IMR-90 (cell line): ENCODE measurements at regions not wholly inside any gene's neighbourhood (a gene's known extent, or its start where the extent isn't known, plus 50 kb on each side); places are given as distances from the start of the nearest gene placed in this dataset.

Experiments used
- ATAC-seq: fragments of 200-7000 bp; cut with Tn5 transposase; 2 replicates; pipeline ENCODE4 v1.9.1; 2020; ENCODE audit warnings: low read depth, mild to moderate bottlenecking, moderate library complexity
- BruUV-seq: library from RNA; stranded (reverse); fragments of 400-500 nt; replicated peaks from 2 replicates; lab custom pipeline; 2021; lab: Mats Ljungman, UMichigan
- CTCF ChIA-PET: fragments of 300-600 bp; formaldehyde crosslinking; extraction: SDS; loops from one replicate; lab custom pipeline; 2021; ENCODE audit warnings: antibody characterized with exemption; lab: Yijun Ruan, JAX
- POLR2A ChIA-PET: fragments of 300-600 bp; sonication (Branson Sonifier 250); formaldehyde crosslinking; loops from one replicate; lab custom pipeline; 2022; ENCODE audit warnings: antibody characterized with exemption; ENCODE audit not compliant: unreplicated experiment; lab: Charles Lee
- DNase-seq: peaks from one replicate; pipeline ENCODE4 v3.0.0; 2013
- H2AFZ ChIP-seq: replicated peaks from 2 replicates; pipeline ENCODE3; 2013; ENCODE audit warnings: low read length, mild to moderate bottlenecking; ENCODE audit not compliant: poor library complexity
- H2AK5ac ChIP-seq: 2 replicates; pipeline ENCODE4 v1.6.1; 2013; ENCODE audit warnings: low read depth, low read length, inconsistent platforms
- H2AK9ac ChIP-seq: replicated peaks from 2 replicates; pipeline ENCODE3; 2013; ENCODE audit warnings: mild to moderate bottlenecking, low read depth, low read length, moderate library complexity; ENCODE audit not compliant: poor library complexity
- H2BK120ac ChIP-seq: 2 replicates; pipeline ENCODE4 v1.6.1; 2013; ENCODE audit warnings: low read depth, low read length, inconsistent platforms
- H2BK15ac ChIP-seq: 3 replicates; pipeline ENCODE4 v1.6.1; 2013; ENCODE audit warnings: low read depth, low read length, inconsistent platforms
- H2BK20ac ChIP-seq: 2 replicates; pipeline ENCODE4 v1.6.1; 2013; ENCODE audit warnings: low read depth, mild to moderate bottlenecking, inconsistent platforms, low read length, moderate library complexity
- H2BK5ac ChIP-seq: 2 replicates; pipeline ENCODE4 v1.6.1; 2013; ENCODE audit warnings: mild to moderate bottlenecking, low read depth, low read length, inconsistent platforms; ENCODE audit not compliant: poor library complexity, severe bottlenecking
- H3K14ac ChIP-seq: replicated peaks from 2 replicates; pipeline ENCODE4 v1.6.1; 2013; ENCODE audit warnings: low read depth, low read length, inconsistent platforms
- H3K18ac ChIP-seq: 2 replicates; pipeline ENCODE4 v1.6.1; 2013; ENCODE audit warnings: low read depth, low read length, control low read depth
- H3K23ac ChIP-seq: 2 replicates; pipeline ENCODE4 v1.6.1; 2013; ENCODE audit warnings: low read depth, low read length, inconsistent platforms
- H3K27ac ChIP-seq: 2 replicates; pipeline ENCODE4 v1.5.1; 2013; ENCODE audit warnings: mild to moderate bottlenecking, control low read depth, low read length; ENCODE audit not compliant: insufficient read depth
- H3K27me3 ChIP-seq: 2 replicates; pipeline ENCODE4 v1.6.1; 2013; ENCODE audit warnings: low read length; ENCODE audit not compliant: control insufficient read depth, insufficient read depth
- H3K36me3 ChIP-seq: 2 replicates; pipeline ENCODE4 v1.6.1; 2013; ENCODE audit warnings: low read length, mixed read lengths; ENCODE audit not compliant: control insufficient read depth, insufficient read depth
- H3K4ac ChIP-seq: 2 replicates; pipeline ENCODE4 v1.6.1; 2013; ENCODE audit warnings: low read depth, low read length, inconsistent platforms
- H3K4me1 ChIP-seq: 2 replicates; pipeline ENCODE4 v1.6.1; 2013; ENCODE audit warnings: low read length, mixed read lengths; ENCODE audit not compliant: control insufficient read depth, insufficient read depth
- H3K4me2 ChIP-seq: 2 replicates; pipeline ENCODE4 v1.6.1; 2013; ENCODE audit warnings: low read depth, mild to moderate bottlenecking, control low read depth, low read length, moderate library complexity
- H3K4me3 ChIP-seq: 2 replicates; pipeline ENCODE4 v1.5.1; 2013; ENCODE audit warnings: low read depth, mild to moderate bottlenecking, control low read depth, low read length, moderate library complexity; ENCODE audit not compliant: insufficient read depth
- H3K56ac ChIP-seq: 2 replicates; pipeline ENCODE4 v1.6.1; 2013; ENCODE audit warnings: low read length, inconsistent platforms; ENCODE audit not compliant: insufficient read depth; ENCODE audit errors: extremely low read depth
- H3K79me1 ChIP-seq, 2 experiments: 2 replicates each; pipeline ENCODE4 v1.6.1; 2013; ENCODE audit warnings: low read length in 2 of 2, inconsistent platforms in 1 of 2, low read depth in 1 of 2
- H3K9ac ChIP-seq: 2 replicates; pipeline ENCODE4 v1.6.1; 2013; ENCODE audit warnings: low read depth, low read length, control low read depth
- H3K9me1 ChIP-seq: 2 replicates; pipeline ENCODE4 v1.6.1; 2013; ENCODE audit warnings: low read length, inconsistent platforms; ENCODE audit not compliant: insufficient read depth
- H3K9me3 ChIP-seq: 2 replicates; pipeline ENCODE4 v1.6.1; 2013; ENCODE audit warnings: low read length; ENCODE audit not compliant: control insufficient read depth, insufficient read depth
- H4K20me1 ChIP-seq: 2 replicates; pipeline ENCODE4 v1.6.1; 2013; ENCODE audit warnings: low read length, inconsistent platforms; ENCODE audit not compliant: insufficient read depth
- H4K5ac ChIP-seq: 2 replicates; pipeline ENCODE4 v1.6.1; 2013; ENCODE audit warnings: mild to moderate bottlenecking, low read depth, low read length, control low read depth
- H4K8ac ChIP-seq, 2 experiments: 2 replicates each; pipeline ENCODE4 v1.6.1; 2013; ENCODE audit warnings: low read depth in 2 of 2, low read length in 2 of 2, control low read depth in 1 of 2, inconsistent platforms in 1 of 2
- H4K91ac ChIP-seq: 2 replicates; pipeline ENCODE4 v1.6.1; 2013; ENCODE audit warnings: low read depth, low read length, inconsistent platforms; ENCODE audit not compliant: insufficient read depth
- BHLHE40 ChIP-seq: fragments of 150-350 bp; IDR thresholded peaks from 2 replicates; pipeline ENCODE4 v1.6.1; 2016; ENCODE audit warnings: mild to moderate bottlenecking, low read depth, low read length
- CEBPB ChIP-seq: IDR thresholded peaks from 2 replicates; pipeline ENCODE4 v1.6.1; 2012; ENCODE audit warnings: low read depth, low read length, improper control_type of control experiment
- CHD1 ChIP-seq: IDR thresholded peaks from 2 replicates; pipeline ENCODE4 v1.6.1; 2012; ENCODE audit warnings: low read depth, low read length, improper control_type of control experiment
- CTCF ChIP-seq: conservative IDR thresholded peaks from 2 replicates; pipeline ENCODE4 v1.5.1; 2012; ENCODE audit warnings: mild to moderate bottlenecking, low read depth, low read length, improper control_type of control experiment
- ELK1 ChIP-seq: fragments of 150-350 bp; IDR thresholded peaks from 2 replicates; pipeline ENCODE4 v1.6.1; 2016; ENCODE audit warnings: low read depth, mild to moderate bottlenecking, low read length, moderate library complexity, borderline replicate concordance
- FOS ChIP-seq: fragments of 150-350 bp; IDR thresholded peaks from 2 replicates; pipeline ENCODE4 v1.6.1; 2016; ENCODE audit warnings: low read depth, low read length
- MAFK ChIP-seq: IDR thresholded peaks from 2 replicates; pipeline ENCODE4 v1.6.1; 2012; ENCODE audit warnings: low read depth, low read length, improper control_type of control experiment
- MAZ ChIP-seq: IDR thresholded peaks from 2 replicates; pipeline ENCODE4 v1.6.1; 2012; ENCODE audit warnings: low read depth, mild to moderate bottlenecking, low read length, improper control_type of control experiment, moderate library complexity, borderline replicate concordance
- MXI1 ChIP-seq: IDR thresholded peaks from 2 replicates; pipeline ENCODE4 v1.6.1; 2012; ENCODE audit warnings: low read depth, mild to moderate bottlenecking, low read length, moderate library complexity, borderline replicate concordance
- NFE2L2 ChIP-seq: fragments of 150-350 bp; IDR thresholded peaks from 2 replicates; pipeline ENCODE4 v1.6.1; 2016; ENCODE audit warnings: low read depth, mild to moderate bottlenecking, low read length
- POLR2A ChIP-seq: IDR thresholded peaks from 2 replicates; pipeline ENCODE4 v1.6.1; 2012; ENCODE audit warnings: mild to moderate bottlenecking, low read depth, low read length
- RAD21 ChIP-seq: IDR thresholded peaks from 2 replicates; pipeline ENCODE4 v1.6.1; 2012; ENCODE audit warnings: low read length, improper control_type of control experiment
- RCOR1 ChIP-seq: IDR thresholded peaks from 2 replicates; pipeline ENCODE4 v1.6.1; 2012; ENCODE audit warnings: mild to moderate bottlenecking, low read length, improper control_type of control experiment; ENCODE audit not compliant: insufficient replicate concordance
- SMC3 ChIP-seq: fragments of 150-350 bp; IDR thresholded peaks from 2 replicates; pipeline ENCODE4 v1.6.1; 2016; ENCODE audit warnings: low read depth, mild to moderate bottlenecking, antibody characterized with exemption, low read length, moderate library complexity
- USF2 ChIP-seq: fragments of 150-350 bp; IDR thresholded peaks from 2 replicates; pipeline ENCODE4 v1.6.1; 2017; ENCODE audit warnings: mild to moderate bottlenecking, antibody characterized with exemption, low read length, low read depth
- WGBS, 2 experiments: methylation state at CpG; one replicate each; pipeline versions ENCODE4 v1.1.5 to v1.1.7; 2013; ENCODE audit warnings: missing lambda C conversion rate in 2 of 2; ENCODE audit not compliant: insufficient read length in 1 of 2; ENCODE audit errors: extremely low coverage in 2 of 2; 5-methylcytosine and 5-hydroxymethylcytosine counted together
- dilution Hi-C: fragments of 300-500 bp; cut with HindIII; formaldehyde crosslinking; loops from one replicate; pipeline ENCODE4 v1.14.3; 2018; ENCODE audit warnings: low sequenced_read_pairs; ENCODE audit not compliant: unreplicated experiment
- in situ Hi-C: fragments of 300-500 bp; cut with MboI; formaldehyde crosslinking; loops from 3 replicates; pipeline ENCODE4 v1.14.3; 2019; ENCODE audit warnings: low sequenced_read_pairs, inconsistent platforms, mixed read lengths
- intact Hi-C: fragments of 100-400 bp; cut with micrococcal nuclease; formaldehyde crosslinking; loops from 2 replicates; pipeline ENCODE4 v1.10.0; 2022

GRCh38 chr2:64284751-64285150, 140.5 kb upstream of the PELI1 start:
- Histone ChIP-seq H2AFZ (no peak overlapping the region), H3K4ac (no peak overlapping the region), H3K9me3 (no peaks in the 10 kb centered on the region), H2AK9ac (no peak overlapping the region), H3K27me3 (peaks cover 14% of the 10 kb centered on the region), H3K4me3 (no peak overlapping the region), H3K4me1 (peaks cover 6% of the 10 kb centered on the region), H4K5ac (no peak overlapping the region), H3K9me1 (peaks cover 3% of the 10 kb centered on the region; the same call in 1 of the 2 replicates), H3K27ac (no peak overlapping the region), H2BK5ac (no peak overlapping the region), H3K56ac (no peak overlapping the region), H4K8ac (no peak overlapping the region), H2BK120ac (no peak overlapping the region), H2AK5ac (no peak overlapping the region), H3K23ac (no peak overlapping the region), H3K4me2 (no peak overlapping the region), H3K9ac (no peak overlapping the region), H2BK20ac (no peak overlapping the region), H4K20me1 (no peaks in the 10 kb centered on the region), H3K36me3 (no peaks in the 10 kb centered on the region), H3K18ac (no peak overlapping the region), H2BK15ac (no peak overlapping the region), H3K79me1 (no peaks in the 10 kb centered on the region), H4K91ac (no peak overlapping the region), H3K14ac (no peak overlapping the region)
- TF ChIP-seq ELK1: no peak
- TF ChIP-seq MAZ: no peak
- no peak for TF ChIP-seq RAD21
- no peak for TF ChIP-seq FOS
- no peak for TF ChIP-seq MAFK
- TF ChIP-seq USF2: no peak
- no peak for TF ChIP-seq MXI1
- TF ChIP-seq SMC3: no peak
- TF ChIP-seq BHLHE40: no peak
- no peak for TF ChIP-seq RCOR1
- no peak for TF ChIP-seq CEBPB
- no peak for TF ChIP-seq CTCF
- TF ChIP-seq POLR2A: no peak
- TF ChIP-seq NFE2L2: no peak
- no peak for TF ChIP-seq CHD1
- no TSS peak for BruUV-seq
- dilution Hi-C loops (no loop called here), intact Hi-C loops (no loop called here), in situ Hi-C loops (no loop called here)
- POLR2A ChIA-PET: no interaction called here
- CTCF ChIA-PET: no interaction called here
- no peak for ATAC-seq
- DNase-seq: no peak
- no CpG with 5 or more reads among the region's 3 CpGs for WGBS, 2 experiments
